HepG2 (cell line): ENCODE measurements at regions not wholly inside any gene's neighbourhood (a gene's known extent, or its start where the extent isn't known, plus 50 kb on each side); places are given as distances from the start of the nearest gene placed in this dataset.

ENCODE experiments used
- DBP ChIP-seq: sonication (generic); formaldehyde crosslinking; IDR thresholded peaks from 2 replicates; pipeline ENCODE4 v1.4.0; 2020; ENCODE audit warnings: missing genetic modification reagents; ENCODE audit errors: not compliant biosample characterization
- FOSL1 ChIP-seq: sonication (generic); formaldehyde crosslinking; IDR thresholded peaks from 2 replicates; pipeline ENCODE4 v1.9.0; 2021; ENCODE audit warnings: missing genetic modification reagents, borderline replicate concordance
- MAX ChIP-seq: IDR thresholded peaks from 2 replicates; pipeline ENCODE4 v1.6.1; 2012; ENCODE audit warnings: inconsistent platforms
- MXD1 ChIP-seq: sonication (generic); formaldehyde crosslinking; IDR thresholded peaks from 2 replicates; pipeline ENCODE4 v1.4.0; 2020; ENCODE audit warnings: mild to moderate bottlenecking, missing genetic modification reagents
- NR2F6 ChIP-seq, 2 experiments: IDR thresholded peaks; 2 replicates each; pipeline ENCODE4 v1.6.1; 2016; ENCODE audit warnings: antibody characterized with exemption in 1 of 2, mild to moderate bottlenecking in 1 of 2
- PLSCR1 ChIP-seq: sonication (generic); formaldehyde crosslinking; IDR thresholded peaks from 2 replicates; pipeline ENCODE4 v1.5.0; 2020; ENCODE audit warnings: missing genetic modification reagents, mild to moderate bottlenecking, borderline replicate concordance
- PRDM10 ChIP-seq: sonication (generic); formaldehyde crosslinking; IDR thresholded peaks from 2 replicates; pipeline ENCODE4 v1.4.0; 2020; ENCODE audit warnings: low read depth, missing genetic modification reagents
- PRDM15 ChIP-seq: sonication (generic); formaldehyde crosslinking; IDR thresholded peaks from 2 replicates; pipeline ENCODE4 v1.4.0; 2020; ENCODE audit warnings: missing genetic modification reagents
- SETDB1 ChIP-seq: sonication (generic); formaldehyde crosslinking; IDR thresholded peaks from 2 replicates; pipeline ENCODE4 v1.5.1; 2020; ENCODE audit warnings: missing genetic modification reagents, mild to moderate bottlenecking, borderline replicate concordance
- YEATS2 ChIP-seq: sonication (generic); formaldehyde crosslinking; IDR thresholded peaks from 2 replicates; pipeline ENCODE4 v1.4.0; 2020; ENCODE audit warnings: missing genetic modification reagents, borderline replicate concordance
- ZNF430 ChIP-seq: sonication (generic); formaldehyde crosslinking; IDR thresholded peaks from 2 replicates; pipeline ENCODE4 v1.9.0; 2021; ENCODE audit warnings: mild to moderate bottlenecking, missing genetic modification reagents
- ZNF576 ChIP-seq: sonication (generic); formaldehyde crosslinking; IDR thresholded peaks from 2 replicates; pipeline ENCODE4 v1.4.0; 2020; ENCODE audit warnings: mild to moderate bottlenecking, missing genetic modification reagents
- ZNF670 ChIP-seq: sonication (generic); formaldehyde crosslinking; IDR thresholded peaks from 2 replicates; pipeline ENCODE4 v1.8.0; 2022; ENCODE audit warnings: mild to moderate bottlenecking, missing genetic modification reagents, borderline replicate concordance

GRCh38 chrX:122622795-122623194 is 561.3 kb upstream of the GRIA3 start (continued):
- TF ChIP-seq PRDM15, result no peak
- no peak for TF ChIP-seq ZNF576 (CRISPR knock-in tag)
- TF ChIP-seq FOSL1 (CRISPR knock-in tag), result no peak
- no peak for TF ChIP-seq MXD1 (CRISPR knock-in tag)
- TF ChIP-seq NR2F6 (IDR thresholded peaks at IDR 0.05), result no peak
- no peak for TF ChIP-seq NR2F6 (CRISPR knock-in tag; IDR thresholded peaks at IDR 0.05)
- TF ChIP-seq ZNF670, result no peak
- no peak for TF ChIP-seq YEATS2 (CRISPR knock-in tag)
- no peak for TF ChIP-seq PRDM10 (CRISPR knock-in tag)
- TF ChIP-seq PLSCR1 (CRISPR knock-in tag), result no peak
- no peak for TF ChIP-seq DBP (CRISPR knock-in tag)
- no peak for TF ChIP-seq MAX
- TF ChIP-seq SETDB1, result no peak
- no peak for TF ChIP-seq ZNF430 (CRISPR knock-in tag)
- TF ChIP-seq, all 625 proteins: peak for 0
